ENCODE measurements at regions not wholly inside any gene's neighbourhood (a gene's known extent, or its start where the extent isn't known, plus 50 kb on each side); places are given as distances from the start of the nearest gene placed in this dataset.

DNA sequence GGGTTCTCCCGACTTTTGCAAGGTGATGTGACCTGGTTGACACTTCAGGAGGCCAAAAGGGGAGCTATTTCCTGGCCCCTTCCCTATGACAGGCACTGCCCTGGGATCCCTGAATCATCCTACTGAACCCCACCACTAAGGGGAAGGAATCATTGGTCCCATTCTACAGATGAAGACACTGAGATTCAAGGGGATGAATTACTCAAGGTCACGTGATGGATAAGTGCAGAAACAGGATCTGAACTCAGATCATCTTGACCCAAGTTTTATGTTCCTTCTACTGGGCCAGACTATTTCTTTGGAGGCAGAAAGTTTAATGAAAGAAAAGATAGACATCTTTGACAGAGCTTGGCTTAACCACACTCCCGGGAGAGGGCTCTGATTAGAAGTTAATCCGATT, 258.7 kb downstream of the RRAGC start:
- RAD21 ChIA-PET (ENCODE audit: low non-redundant PET in 1 of 2, low total read pairs in 2 of 2, uncharacterized antibody in 2 of 2, unreplicated experiment in 2 of 2) = no interaction called here
- H3K27me3 ChIP-seq (ENCODE audit: insufficient read depth, low read length) = peaks cover 11% of the 10 kb centered on the region; the same call in 1 of the 2 replicates
- no peak for ATAC-seq

DNA sequence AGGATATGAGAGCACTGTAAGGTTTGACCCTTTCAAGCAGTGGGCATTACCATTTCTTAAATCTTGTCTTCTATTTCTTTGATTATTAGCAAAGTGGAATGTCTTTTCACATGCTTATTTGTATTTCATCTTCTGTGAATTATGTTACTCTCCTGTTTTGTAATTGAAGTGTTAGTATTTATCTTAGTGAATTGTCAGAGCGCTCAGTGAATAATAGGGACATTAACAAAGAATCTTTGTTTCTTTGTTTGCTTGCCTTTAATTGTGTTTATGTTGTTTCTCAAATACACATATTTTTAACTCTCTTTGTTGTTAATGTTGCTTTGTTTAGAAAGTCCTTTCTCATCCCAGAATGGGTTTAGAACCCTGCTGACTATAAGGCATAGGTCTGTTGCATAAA, 259.3 kb downstream of the RRAGC start:
- intact Hi-C loops (cut with micrococcal nuclease) = no loop called here

More for the DNA sequence above, 258.7 kb downstream of the RRAGC start:
- H3K36me3 ChIP-seq (ENCODE audit: control insufficient read depth in 1 of 2, insufficient read depth in 2 of 2, low read length in 2 of 2) = no peaks in the 10 kb centered on the region
- POLR2A ChIA-PET = no interaction called here
- no peak overlapping the region for H3K9ac ChIP-seq (ENCODE audit: low read length)
- intact Hi-C loops (cut with micrococcal nuclease) = no loop called here
- H3K4me1 ChIP-seq (ENCODE audit: control insufficient read depth in 1 of 2, insufficient read depth in 2 of 2, low read length in 2 of 2) = peaks cover 0 to 11% of the 10 kb centered on the region in 2 experiments; a peak in 2 of 4 replicates
- no peak for TF ChIP-seq EGR1 (IDR thresholded peaks at IDR 0.05; ENCODE audit: low read depth)
- no peak for TF ChIP-seq JUND (IDR thresholded peaks at IDR 0.05)
- TF ChIP-seq EZH2phosphoT487 (IDR thresholded peaks at IDR 0.05; ENCODE audit: borderline replicate concordance) = no peak
- TF ChIP-seq POLR2A (IDR thresholded peaks at IDR 0.05; ENCODE audit: borderline replicate concordance, extremely low read depth, insufficient read depth, insufficient read length) = no peak
- no peak for TF ChIP-seq ELF1 (IDR thresholded peaks at IDR 0.05; ENCODE audit: borderline replicate concordance, low read depth)
- TF ChIP-seq POLR2AphosphoS5 (IDR thresholded peaks at IDR 0.05; ENCODE audit: low read depth, low read length) = no peak
- no peak for TF ChIP-seq CBX3 (IDR thresholded peaks at IDR 0.05; ENCODE audit: low read depth)
- TF ChIP-seq, protein P1, sequence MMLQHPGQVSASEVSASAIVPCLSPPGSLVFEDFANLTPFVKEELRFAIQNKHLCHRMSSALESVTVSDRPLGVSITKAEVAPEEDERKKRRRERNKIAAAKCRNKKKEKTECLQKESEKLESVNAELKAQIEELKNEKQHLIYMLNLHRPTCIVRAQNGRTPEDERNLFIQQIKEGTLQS (IDR thresholded peaks at IDR 0.05) = no peak
- CTCF ChIA-PET = no interaction called here
- no peaks in the 10 kb centered on the region for H3K9me3 ChIP-seq (ENCODE audit: control insufficient read depth in 1 of 2, insufficient read depth in 1 of 2, low read depth in 1 of 2, low read length in 2 of 2)
- DNase-seq (ENCODE audit: low read depth, low spot score) = no peak
- H3K4me3 ChIP-seq (replicated peaks in 1 of 2; ENCODE audit: low read depth in 1 of 2, low read length in 2 of 2) = no peak overlapping the region
- H2AFZ ChIP-seq (ENCODE audit: low read depth, low read length, poor library complexity, severe bottlenecking) = no peak overlapping the region
- H3K79me2 ChIP-seq (ENCODE audit: insufficient read depth, low read length) = no peaks in the 10 kb centered on the region
- no peaks in the 10 kb centered on the region for H4K20me1 ChIP-seq (ENCODE audit: insufficient read depth)
- no peaks in the 10 kb centered on the region for H3K9me2 ChIP-seq (ENCODE audit: insufficient read depth)
- no TSS peak for BruUV-seq (replicated peaks)
- no peak overlapping the region for H3K27ac ChIP-seq (ENCODE audit: low read depth, low read length)
- H3K4me2 ChIP-seq (ENCODE audit: low read length) = no peak overlapping the region

More for the DNA sequence above, 259.3 kb downstream of the RRAGC start:
- Histone ChIP-seq H3K9ac (ENCODE audit: low read length) (no peak overlapping the region), H3K27me3 (ENCODE audit: insufficient read depth, low read length) (peaks cover 11% of the 10 kb centered on the region; the same call in 1 of the 2 replicates), H2AFZ (ENCODE audit: low read depth, low read length, poor library complexity, severe bottlenecking) (no peak overlapping the region), H4K20me1 (ENCODE audit: insufficient read depth) (no peaks in the 10 kb centered on the region), H3K9me2 (ENCODE audit: insufficient read depth) (no peaks in the 10 kb centered on the region), H3K36me3 (ENCODE audit: control insufficient read depth in 1 of 2, insufficient read depth in 2 of 2, low read length in 2 of 2) (no peaks in the 10 kb centered on the region), H3K27ac (ENCODE audit: low read depth, low read length) (no peak overlapping the region), H3K4me1 (ENCODE audit: control insufficient read depth in 1 of 2, insufficient read depth in 2 of 2, low read length in 2 of 2) (peaks cover 0 to 11% of the 10 kb centered on the region in 2 experiments; a peak in 2 of 4 replicates), H3K4me2 (ENCODE audit: low read length) (no peak overlapping the region), H3K4me3 (replicated peaks in 1 of 2; ENCODE audit: low read depth in 1 of 2, low read length in 2 of 2) (no peak overlapping the region), H3K79me2 (ENCODE audit: insufficient read depth, low read length) (no peaks in the 10 kb centered on the region), H3K9me3 (ENCODE audit: control insufficient read depth in 1 of 2, insufficient read depth in 1 of 2, low read depth in 1 of 2, low read length in 2 of 2) (no peaks in the 10 kb centered on the region)
- TF ChIP-seq CEBPB (IDR thresholded peaks at IDR 0.05; ENCODE audit: low read depth) (no peak), RAD21 (IDR thresholded peaks at IDR 0.05; ENCODE audit: low read depth) (no peak), SIN3A (IDR thresholded peaks at IDR 0.05; ENCODE audit: low read depth) (no peak), TCF7L2 (IDR thresholded peaks at IDR 0.05; ENCODE audit: borderline replicate concordance, extremely low read depth, insufficient read depth, insufficient read length) (no peak), ZNF274 (IDR thresholded peaks at IDR 0.05; ENCODE audit: low read depth, low read length) (no peak), ELF1 (IDR thresholded peaks at IDR 0.05; ENCODE audit: borderline replicate concordance, low read depth) (no peak), SRF (IDR thresholded peaks at IDR 0.05; ENCODE audit: low read depth) (no peak), EGR1 (IDR thresholded peaks at IDR 0.05; ENCODE audit: low read depth) (no peak)
- TF ChIP-seq, protein P2, sequence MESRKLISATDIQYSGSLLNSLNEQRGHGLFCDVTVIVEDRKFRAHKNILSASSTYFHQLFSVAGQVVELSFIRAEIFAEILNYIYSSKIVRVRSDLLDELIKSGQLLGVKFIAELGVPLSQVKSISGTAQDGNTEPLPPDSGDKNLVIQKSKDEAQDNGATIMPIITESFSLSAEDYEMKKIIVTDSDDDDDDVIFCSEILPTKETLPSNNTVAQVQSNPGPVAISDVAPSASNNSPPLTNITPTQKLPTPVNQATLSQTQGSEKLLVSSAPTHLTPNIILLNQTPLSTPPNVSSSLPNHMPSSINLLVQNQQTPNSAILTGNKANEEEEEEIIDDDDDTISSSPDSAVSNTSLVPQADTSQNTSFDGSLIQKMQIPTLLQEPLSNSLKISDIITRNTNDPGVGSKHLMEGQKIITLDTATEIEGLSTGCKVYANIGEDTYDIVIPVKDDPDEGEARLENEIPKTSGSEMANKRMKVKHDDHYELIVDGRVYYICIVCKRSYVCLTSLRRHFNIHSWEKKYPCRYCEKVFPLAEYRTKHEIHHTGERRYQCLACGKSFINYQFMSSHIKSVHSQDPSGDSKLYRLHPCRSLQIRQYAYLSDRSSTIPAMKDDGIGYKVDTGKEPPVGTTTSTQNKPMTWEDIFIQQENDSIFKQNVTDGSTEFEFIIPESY (IDR thresholded peaks at IDR 0.05; ENCODE audit: extremely low read depth, insufficient replicate concordance, low read length) = no peak
- ChIA-PET RAD21 (ENCODE audit: low non-redundant PET in 1 of 2, low total read pairs in 2 of 2, uncharacterized antibody in 2 of 2, unreplicated experiment in 2 of 2) (no interaction called here), POLR2A (no interaction called here), CTCF (no interaction called here)
- BruUV-seq (replicated peaks) = no TSS peak
- DNase-seq (ENCODE audit: low read depth, low spot score) (no peak), ATAC-seq (no peak)
